Naive thymus-derived CD8-positive, alpha-beta T cell (primary cell): ENCODE measurements at regions not wholly inside any gene's neighbourhood (a gene's known extent, or its start where the extent isn't known, plus 50 kb on each side); places are given as distances from the start of the nearest gene placed in this dataset.

Source experiments
- ATAC-seq, 2 donors: fragments of 150-1000 bp; cut with Tn5 transposase in 1 of 2; sonication (Bioruptor Pico), chemical (Tn5 transposase) in 1 of 2; 1 replicate in 1 of 2; 2 replicates in 1 of 2; pipeline ENCODE4 v1.10.0; 2021; ENCODE audit warnings: mild to moderate bottlenecking in 2 of 2, moderate library complexity in 2 of 2
- POLR2A ChIA-PET: fragments of 350-600 bp; sonication (Branson Sonifier 250); formaldehyde crosslinking; loops from one replicate; lab custom pipeline; 2021; ENCODE audit warnings: antibody characterized with exemption; lab: Charles Lee
- DNase-seq, 10 donors: peaks; one replicate each; pipeline versions ENCODE4 v3.0.0 to v3.0.0-alpha.2; 2020 to 2022
- H3K27ac Mint-ChIP-seq, 10 donors: one replicate each; pipeline ENCODE4 v1.8.0; 2020 to 2022; ENCODE audit warnings: mild to moderate bottlenecking in 10 of 10, mixed read lengths in 10 of 10, moderate library complexity in 4 of 10, inconsistent platforms in 1 of 10
- H3K27me3 Mint-ChIP-seq, 5 donors: one replicate each; pipeline ENCODE4 v1.8.0; 2021 to 2022; ENCODE audit warnings: mixed read lengths in 5 of 5
- H3K36me3 Mint-ChIP-seq, 3 donors: one replicate each; pipeline ENCODE4 v1.8.0; 2020 to 2022; ENCODE audit warnings: mixed read lengths in 3 of 3, mild to moderate bottlenecking in 2 of 3, inconsistent platforms in 1 of 3
- H3K4me1 Mint-ChIP-seq, 4 donors: one replicate each; pipeline ENCODE4 v1.8.0; 2021 to 2022; ENCODE audit warnings: mixed read lengths in 4 of 4
- H3K4me3 Mint-ChIP-seq, 10 donors: one replicate each; pipeline ENCODE4 v1.8.0; 2020 to 2022; ENCODE audit warnings: mild to moderate bottlenecking in 10 of 10, mixed read lengths in 10 of 10, moderate library complexity in 6 of 10, inconsistent platforms in 1 of 10
- H3K9me3 Mint-ChIP-seq, 9 donors: one replicate each; pipeline ENCODE4 v1.8.0; 2020 to 2022; ENCODE audit warnings: mixed read lengths in 9 of 9, mild to moderate bottlenecking in 3 of 9, inconsistent platforms in 1 of 9, moderate library complexity in 1 of 9

DNA sequence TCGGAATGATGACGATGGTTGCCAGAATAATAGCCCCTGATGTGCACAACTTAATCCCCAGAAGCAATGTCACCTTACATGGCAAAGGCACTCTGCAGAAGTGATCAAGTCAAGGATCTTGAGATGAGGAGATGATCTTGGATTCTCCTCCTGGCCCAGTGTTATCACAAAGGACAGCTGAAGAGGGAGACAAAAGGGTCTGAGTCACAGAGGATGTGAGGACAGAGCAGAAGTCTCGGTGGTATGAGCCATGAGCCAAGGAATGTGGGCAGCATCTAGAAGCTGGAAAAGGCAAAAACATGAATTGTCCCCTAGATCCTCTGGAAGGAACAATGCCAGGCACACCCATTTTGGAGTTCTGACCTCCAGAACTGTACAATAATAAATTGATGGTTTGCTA, 358.5 kb downstream of the MYCN start:
- ATAC-seq = no peak
- DNase-seq = no peak
- H3K36me3 Mint-ChIP-seq = peaks cover 0 to 3% (median 0%) of the 10 kb centered on the region in 3 donors
- H3K9me3 Mint-ChIP-seq = peaks cover 0 to 8% (median 5%) of the 10 kb centered on the region in 9 donors
- peaks cover 8 to 10% (median 10%) of the 10 kb centered on the region in 4 donors for H3K4me1 Mint-ChIP-seq
- H3K4me3 Mint-ChIP-seq = no peak overlapping the region
- POLR2A ChIA-PET = no interaction called here
- H3K27ac Mint-ChIP-seq = no peak overlapping the region
- H3K27me3 Mint-ChIP-seq = peaks cover 7 to 28% (median 15%) of the 10 kb centered on the region in 5 donors

DNA sequence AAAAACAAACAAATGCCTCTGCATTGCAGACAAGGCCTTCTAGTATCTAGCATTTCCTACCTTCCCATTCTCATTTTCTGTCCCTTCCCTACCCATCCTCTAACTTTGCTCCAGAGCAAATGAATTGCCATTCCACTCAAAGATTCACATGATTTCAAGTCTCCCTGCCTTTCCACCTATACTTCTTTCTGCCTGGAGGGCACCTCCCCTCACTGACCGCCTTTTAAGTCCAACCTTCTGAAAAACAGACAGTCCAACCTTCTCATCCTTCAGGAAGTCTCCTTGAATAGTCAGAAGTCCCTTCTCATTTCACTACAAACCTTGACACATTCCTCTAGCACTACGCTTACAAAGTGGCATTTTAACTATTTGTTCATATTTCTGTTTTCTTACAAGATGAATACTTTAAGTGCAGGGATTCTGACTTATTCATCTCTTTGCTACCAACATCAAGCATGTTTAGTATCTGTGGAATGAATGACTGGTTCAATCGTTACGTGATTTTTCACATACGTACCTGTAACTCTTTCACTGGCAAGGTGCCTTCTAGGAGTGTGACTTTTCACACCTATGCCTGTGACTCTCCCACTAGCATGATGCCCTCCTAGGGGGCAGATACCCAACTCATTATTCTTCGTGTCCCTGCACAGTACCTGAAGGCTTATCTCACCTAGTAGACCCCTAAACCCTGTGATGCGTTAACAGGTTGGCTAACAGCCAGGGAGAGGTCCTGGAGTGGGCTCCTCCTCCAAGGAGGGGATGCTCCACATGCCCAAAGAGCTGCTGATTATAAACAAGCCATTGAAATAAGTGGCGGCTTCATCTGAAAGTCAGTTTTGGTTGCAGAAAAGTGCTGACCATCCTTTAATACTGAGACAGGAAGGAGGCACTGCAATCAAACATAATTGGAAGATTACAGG, 356.2 kb downstream of the MYCN start:
- Mint-ChIP-seq H3K27ac (no peak overlapping the region), H3K27me3 (peaks cover 0 to 14% (median 1%) of the 10 kb centered on the region in 5 donors), H3K4me1 (no peaks in the 10 kb centered on the region), H3K4me3 (no peak overlapping the region), H3K9me3 (peaks cover 0 to 8% (median 2%) of the 10 kb centered on the region in 9 donors), H3K36me3 (peaks cover 0 to 3% (median 0%) of the 10 kb centered on the region in 3 donors)
- ATAC-seq (no peak), DNase-seq (no peak)
- POLR2A ChIA-PET = no interaction called here

DNA sequence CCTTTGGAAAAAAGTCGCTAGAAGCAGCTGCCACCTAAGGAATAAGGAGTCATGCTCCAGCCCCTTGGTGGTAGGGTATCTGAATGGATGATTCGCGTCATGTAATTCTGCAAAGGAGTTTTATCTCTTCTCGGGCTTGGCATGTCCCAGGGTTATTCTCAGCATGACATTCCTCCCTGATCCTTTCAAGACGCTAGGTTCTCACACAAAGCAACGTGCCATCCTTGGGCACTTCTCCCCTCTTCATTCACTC, 355.6 kb downstream of the MYCN start:
- no peak for DNase-seq
- Mint-ChIP-seq H3K27me3 (peaks cover 0 to 16% (median 2%) of the 10 kb centered on the region in 5 donors), H3K27ac (no peak overlapping the region), H3K4me1 (no peaks in the 10 kb centered on the region), H3K4me3 (no peak overlapping the region), H3K36me3 (peaks cover 0 to 3% (median 0%) of the 10 kb centered on the region in 3 donors), H3K9me3 (peaks cover 0 to 8% (median 2%) of the 10 kb centered on the region in 9 donors)
- POLR2A ChIA-PET = no interaction called here
- no peak for ATAC-seq

DNA sequence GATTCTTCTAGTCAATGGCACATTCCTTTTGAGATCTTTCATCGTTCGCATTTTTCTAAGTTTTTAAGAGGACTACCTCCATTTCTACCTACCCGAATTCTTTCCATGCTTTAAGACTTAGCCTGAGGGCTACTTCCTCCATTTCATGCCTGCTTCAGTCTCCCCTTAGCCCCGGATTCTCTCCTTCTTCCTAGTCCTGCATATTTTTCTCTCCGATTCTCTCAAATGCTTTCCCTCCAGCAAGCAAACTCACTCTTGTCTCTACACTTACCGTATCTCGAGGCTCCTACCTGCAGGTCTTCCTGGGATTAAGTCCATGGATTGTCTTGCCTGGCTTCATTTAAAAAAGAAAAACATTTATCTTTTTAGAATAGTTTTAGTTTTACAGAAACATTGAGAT, 354.4 kb downstream of the MYCN start:
- no peaks in the 10 kb centered on the region for H3K4me1 Mint-ChIP-seq
- no peak overlapping the region for H3K27ac Mint-ChIP-seq
- DNase-seq (no peak), ATAC-seq (no peak)
- no peak overlapping the region for H3K4me3 Mint-ChIP-seq
- no peaks in the 10 kb centered on the region for H3K36me3 Mint-ChIP-seq
- peaks cover 0 to 16% (median 2%) of the 10 kb centered on the region in 5 donors for H3K27me3 Mint-ChIP-seq
- H3K9me3 Mint-ChIP-seq = no peaks in the 10 kb centered on the region
- POLR2A ChIA-PET = no interaction called here

DNA sequence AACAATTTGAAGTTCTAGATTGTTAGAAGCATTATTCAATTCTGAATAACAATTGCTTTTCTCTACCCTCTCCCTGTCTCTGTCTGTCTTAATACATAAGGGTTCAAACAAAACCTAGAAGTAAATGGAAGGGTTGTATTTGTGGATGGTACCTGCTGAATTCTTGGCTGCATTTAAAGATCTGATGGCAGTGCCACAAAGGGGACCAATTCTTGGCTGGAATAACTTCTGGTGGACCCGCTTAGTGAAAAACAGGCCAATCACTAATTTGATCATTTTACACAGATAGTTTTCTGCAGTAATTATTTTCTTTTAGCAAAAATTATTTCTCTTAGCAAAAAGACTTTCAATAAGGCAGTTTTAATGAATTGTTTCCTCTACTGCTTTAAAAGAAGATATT, 353.5 kb downstream of the MYCN start:
- Mint-ChIP-seq H3K27me3 (peaks cover 0 to 16% (median 2%) of the 10 kb centered on the region in 5 donors), H3K4me1 (no peaks in the 10 kb centered on the region), H3K4me3 (no peak overlapping the region), H3K27ac (no peak overlapping the region), H3K36me3 (no peaks in the 10 kb centered on the region), H3K9me3 (no peaks in the 10 kb centered on the region)
- POLR2A ChIA-PET = no interaction called here
- DNase-seq (no peak), ATAC-seq (no peak)

DNA sequence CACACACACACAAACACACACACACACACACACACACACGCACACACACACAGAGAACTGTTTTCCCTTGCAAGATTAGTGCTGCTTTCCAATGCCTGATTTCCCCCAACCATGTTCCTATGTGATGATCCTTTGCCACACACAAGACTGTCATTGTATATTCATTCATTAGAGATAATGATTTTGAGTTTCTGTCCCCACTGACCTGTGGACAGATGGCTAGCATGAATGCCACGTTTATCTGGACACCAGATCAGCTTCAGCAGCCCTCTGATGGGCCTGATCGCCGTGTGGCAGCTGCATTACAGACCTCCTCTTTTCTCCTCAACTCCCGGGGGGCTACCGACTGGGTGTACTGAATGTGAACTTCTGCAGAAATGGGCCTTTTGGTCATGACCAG, 353.0 kb downstream of the MYCN start:
- no peaks in the 10 kb centered on the region for H3K36me3 Mint-ChIP-seq
- H3K4me3 Mint-ChIP-seq = no peak overlapping the region
- DNase-seq (no peak), ATAC-seq (no peak)
- peaks cover 0 to 16% (median 2%) of the 10 kb centered on the region in 5 donors for H3K27me3 Mint-ChIP-seq
- POLR2A ChIA-PET = no interaction called here
- no peaks in the 10 kb centered on the region for H3K4me1 Mint-ChIP-seq
- H3K27ac Mint-ChIP-seq = no peak overlapping the region
- no peaks in the 10 kb centered on the region for H3K9me3 Mint-ChIP-seq

DNA sequence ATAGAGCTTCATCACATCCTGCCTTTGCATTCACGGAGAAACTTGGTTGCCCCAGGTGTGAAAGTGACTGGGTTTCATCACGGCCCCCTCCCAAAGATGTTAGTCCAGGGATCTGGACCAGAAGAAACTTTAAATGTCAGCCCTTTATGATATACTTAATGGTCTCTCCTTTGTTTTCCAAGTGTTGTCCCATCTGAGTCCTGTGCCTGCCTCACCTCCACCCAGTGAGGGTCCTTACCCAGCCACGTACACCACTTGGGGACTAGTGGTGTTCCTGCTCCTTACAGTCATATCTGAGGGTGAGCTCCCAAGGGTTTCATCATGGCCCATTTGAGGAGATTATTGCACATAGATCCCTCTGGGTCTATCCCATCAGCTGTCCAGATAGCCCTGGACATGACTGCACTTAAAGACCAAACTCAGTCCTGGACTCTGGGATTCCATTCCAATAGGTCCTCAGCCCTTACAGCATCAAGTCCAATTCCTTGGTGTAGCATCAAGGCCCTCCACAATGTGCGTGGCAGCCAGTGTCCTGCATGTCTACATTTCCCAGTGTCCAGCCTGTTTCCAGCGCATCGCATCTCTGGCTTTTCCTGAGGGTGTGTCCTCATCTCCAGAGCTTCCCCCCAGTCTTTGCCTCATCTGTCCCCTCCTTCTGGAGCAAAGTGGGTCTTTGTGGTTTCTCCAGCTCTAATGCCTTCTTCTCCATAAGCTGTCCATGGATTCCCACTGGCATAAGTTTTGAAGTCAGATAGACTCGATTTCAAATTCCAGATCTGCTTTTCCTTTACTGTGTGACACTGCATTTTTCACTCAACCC, 351.6 kb downstream of the MYCN start:
- H3K4me1 Mint-ChIP-seq = no peaks in the 10 kb centered on the region
- ATAC-seq = no peak
- H3K36me3 Mint-ChIP-seq = no peaks in the 10 kb centered on the region
- DNase-seq = no peak
- POLR2A ChIA-PET = no interaction called here
- H3K9me3 Mint-ChIP-seq = no peaks in the 10 kb centered on the region
- peaks cover 0 to 12% (median 1%) of the 10 kb centered on the region in 5 donors for H3K27me3 Mint-ChIP-seq
- no peak overlapping the region for H3K27ac Mint-ChIP-seq
- H3K4me3 Mint-ChIP-seq = no peak overlapping the region

DNA sequence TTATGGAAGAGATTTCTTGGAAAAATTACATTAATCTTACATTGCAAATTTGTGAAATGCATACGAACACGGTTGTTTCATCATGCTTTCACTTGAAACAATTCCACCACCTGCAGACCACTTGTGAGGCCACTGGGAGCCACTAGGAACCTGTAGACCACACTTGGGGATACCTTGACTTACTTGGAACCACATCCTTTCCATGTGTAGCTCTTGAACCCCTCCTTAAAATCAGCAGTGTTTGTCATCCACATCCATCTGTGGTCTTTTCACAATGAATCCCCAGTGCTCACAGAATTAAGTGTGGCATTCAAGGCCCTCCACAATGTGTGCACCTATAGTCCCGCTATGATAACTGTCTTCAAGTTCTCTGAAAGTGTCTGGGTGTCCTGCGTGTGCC, 350.9 kb downstream of the MYCN start:
- H3K4me3 Mint-ChIP-seq = no peak overlapping the region
- no peaks in the 10 kb centered on the region for H3K4me1 Mint-ChIP-seq
- H3K27ac Mint-ChIP-seq = no peak overlapping the region
- POLR2A ChIA-PET = no interaction called here
- H3K9me3 Mint-ChIP-seq = no peaks in the 10 kb centered on the region
- ATAC-seq (no peak), DNase-seq (no peak)
- H3K27me3 Mint-ChIP-seq = peaks cover 0 to 8% (median 1%) of the 10 kb centered on the region in 5 donors
- no peaks in the 10 kb centered on the region for H3K36me3 Mint-ChIP-seq

DNA sequence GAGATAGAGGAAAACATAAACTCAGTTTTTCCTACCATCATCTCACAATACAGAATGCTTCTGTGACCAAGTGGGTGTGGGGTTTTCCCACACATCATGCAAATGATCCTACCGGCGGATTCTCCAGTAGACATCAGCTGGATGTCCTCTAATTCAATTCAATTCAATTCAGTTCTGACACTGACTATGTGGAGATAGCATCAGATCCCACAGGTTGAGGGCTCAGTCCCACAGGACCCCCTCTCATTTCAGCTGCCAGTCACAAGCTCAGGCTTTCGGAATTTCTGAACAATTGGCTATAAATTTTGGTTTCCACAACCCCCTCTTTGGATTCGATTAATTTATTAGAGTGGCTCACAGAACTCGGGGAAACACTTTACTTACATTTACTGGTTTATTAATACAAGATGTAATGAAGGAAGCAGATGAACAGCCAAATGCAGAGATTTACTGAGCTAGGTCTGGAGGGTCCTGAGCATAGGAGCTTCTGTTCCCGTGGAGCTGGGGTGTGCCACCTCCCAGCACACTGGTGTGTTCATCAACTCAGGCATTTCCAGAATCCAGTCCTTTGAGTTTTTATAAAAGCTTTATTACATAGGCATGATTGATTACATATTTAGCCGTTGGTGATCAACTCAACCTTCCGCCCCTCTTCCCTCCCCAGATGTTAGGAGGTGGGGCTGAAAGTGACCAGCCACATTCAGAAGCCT, 350.1 kb downstream of the MYCN start:
- H3K27me3 Mint-ChIP-seq = peaks cover 0 to 6% (median 1%) of the 10 kb centered on the region in 5 donors
- no peaks in the 10 kb centered on the region for H3K9me3 Mint-ChIP-seq
- no peaks in the 10 kb centered on the region for H3K4me1 Mint-ChIP-seq
- H3K27ac Mint-ChIP-seq = no peak overlapping the region
- POLR2A ChIA-PET = no interaction called here
- ATAC-seq (no peak), DNase-seq (no peak)
- H3K36me3 Mint-ChIP-seq = no peaks in the 10 kb centered on the region
- no peak overlapping the region for H3K4me3 Mint-ChIP-seq

DNA sequence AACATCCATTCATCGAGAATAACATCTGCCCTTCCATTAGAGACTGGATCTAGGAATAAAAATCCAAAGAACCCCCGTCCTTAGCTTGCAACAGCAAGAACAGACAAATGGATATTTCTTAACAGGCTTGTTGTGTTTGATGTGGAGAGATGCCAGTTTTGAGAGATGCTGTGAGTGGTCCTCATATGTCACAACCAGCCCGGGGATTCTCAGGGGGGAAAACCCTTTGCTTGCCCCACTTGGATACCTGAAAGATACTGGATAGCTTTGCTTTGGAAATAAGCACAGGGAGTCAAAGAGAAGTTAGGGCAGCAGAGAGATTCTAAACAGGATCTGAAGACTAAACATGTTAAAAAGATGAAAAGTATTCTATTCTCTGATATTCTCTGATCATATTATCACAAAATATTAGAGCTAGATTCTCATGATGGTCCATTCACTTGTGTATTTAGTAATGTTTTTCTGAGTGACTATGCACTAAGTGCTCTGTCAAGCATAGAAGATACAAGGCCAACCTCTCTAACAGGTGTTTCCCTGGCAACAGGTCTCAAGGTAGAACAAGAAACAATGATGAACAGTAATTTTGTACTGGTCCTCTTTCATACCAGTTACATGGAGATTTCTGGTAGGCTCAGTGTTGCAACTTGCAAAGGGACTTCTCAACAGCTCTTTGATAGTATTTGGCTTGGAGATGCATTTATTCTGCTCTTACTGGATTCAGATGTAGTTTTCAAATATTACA, 348.2 kb downstream of the MYCN start:
- Mint-ChIP-seq H3K4me3 (no peak overlapping the region), H3K36me3 (no peaks in the 10 kb centered on the region), H3K9me3 (no peaks in the 10 kb centered on the region), H3K27ac (no peak overlapping the region), H3K27me3 (peaks cover 0 to 6% (median 1%) of the 10 kb centered on the region in 5 donors), H3K4me1 (no peaks in the 10 kb centered on the region)
- POLR2A ChIA-PET = no interaction called here
- DNase-seq = no peak
- no peak for ATAC-seq

DNA sequence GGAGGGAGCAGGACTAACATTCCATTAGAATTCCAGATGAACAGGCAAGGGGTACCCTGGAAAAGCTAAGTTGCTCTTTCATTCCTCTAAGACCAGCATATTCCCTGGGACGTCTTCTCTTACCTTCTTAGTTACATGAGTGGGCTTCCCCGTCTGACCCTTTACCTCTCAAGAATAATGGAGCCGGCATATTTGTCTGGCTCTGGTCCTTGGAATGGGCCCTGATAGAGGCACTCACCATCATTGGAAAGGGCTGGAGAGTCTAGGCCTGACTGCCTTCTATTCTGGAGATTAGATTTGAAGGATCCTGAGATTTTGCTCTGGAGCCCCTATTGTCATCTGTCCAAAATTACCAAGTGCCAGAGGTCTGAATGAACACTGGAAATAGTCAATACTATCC, 347.5 kb downstream of the MYCN start:
- ATAC-seq = no peak
- Mint-ChIP-seq H3K27ac (no peak overlapping the region), H3K4me3 (no peak overlapping the region), H3K4me1 (no peaks in the 10 kb centered on the region), H3K36me3 (no peaks in the 10 kb centered on the region), H3K9me3 (no peaks in the 10 kb centered on the region), H3K27me3 (peaks cover 0 to 11% (median 2%) of the 10 kb centered on the region in 5 donors)
- DNase-seq = no peak
- POLR2A ChIA-PET = no interaction called here

DNA sequence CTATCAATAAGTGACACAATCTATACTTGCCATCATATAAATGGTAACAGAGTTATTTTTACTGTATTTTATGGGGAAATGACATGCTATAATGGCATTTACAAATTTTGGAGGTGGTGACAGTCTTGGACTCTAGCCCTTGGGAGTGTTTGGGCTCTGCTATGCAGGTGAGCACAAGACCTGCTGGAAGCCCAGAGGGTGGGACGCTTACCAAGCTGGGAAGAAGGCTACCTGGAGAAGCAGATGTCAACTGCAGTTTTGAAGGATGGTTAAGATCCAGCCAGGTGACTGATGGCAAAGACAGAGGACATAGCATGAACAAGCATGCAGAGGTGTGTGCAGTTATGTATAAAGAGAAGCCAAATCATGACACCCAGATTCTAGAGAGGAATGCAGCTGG, 346.9 kb downstream of the MYCN start:
- H3K27me3 Mint-ChIP-seq = peaks cover 0 to 11% (median 2%) of the 10 kb centered on the region in 5 donors
- no peaks in the 10 kb centered on the region for H3K36me3 Mint-ChIP-seq
- DNase-seq (no peak), ATAC-seq (no peak)
- no peaks in the 10 kb centered on the region for H3K9me3 Mint-ChIP-seq
- POLR2A ChIA-PET = no interaction called here
- no peaks in the 10 kb centered on the region for H3K4me1 Mint-ChIP-seq
- no peak overlapping the region for H3K27ac Mint-ChIP-seq
- no peak overlapping the region for H3K4me3 Mint-ChIP-seq
